ENCODE measurements at regions not wholly inside any gene's neighbourhood (a gene's known extent, or its start where the extent isn't known, plus 50 kb on each side); places are given as distances from the start of the nearest gene placed in this dataset.

- DNase-seq: no peak
These were observed 1939.7 kb downstream of the TP53TG3F start for GRCh38 chr16:35399133-35399532.

GRCh38 chr16:35404273-35404672 is 1944.9 kb downstream of the TP53TG3F start:
- DNase-seq: no peak

GRCh38 chr16:35405526-35405925 is 1946.1 kb downstream of the TP53TG3F start:
- no peak for DNase-seq

- no peak for DNase-seq
These were observed 1950.1 kb downstream of the TP53TG3F start for GRCh38 chr16:35409503-35409902.

GRCh38 chr16:35410438-35410837 is 1951.0 kb downstream of the TP53TG3F start:
- no peak for DNase-seq

- DNase-seq: no peak
These were observed 1951.7 kb downstream of the TP53TG3F start for GRCh38 chr16:35411156-35411555.

GRCh38 chr16:35414139-35414538 is 1954.7 kb downstream of the TP53TG3F start:
- no peak for DNase-seq

- no peak for DNase-seq
These were observed 1955.2 kb downstream of the TP53TG3F start for GRCh38 chr16:35414563-35414962.

GRCh38 chr16:35425270-35425669 is 1965.9 kb downstream of the TP53TG3F start:
- no peak for DNase-seq

- DNase-seq: peak in 1 of 2 donors; percentile 37
These were observed 1972.6 kb downstream of the TP53TG3F start for GRCh38 chr16:35431829-35432663.

GRCh38 chr16:35440875-35441274 is 1981.5 kb downstream of the TP53TG3F start:
- DNase-seq: no peak

GRCh38 chr16:35447010-35447558 is 1987.7 kb downstream of the TP53TG3F start:
- no peak for DNase-seq

GRCh38 chr16:35449663-35450062 is 1990.3 kb downstream of the TP53TG3F start:
- DNase-seq: no peak

GRCh38 chr16:35450648-35451047 is 1991.2 kb downstream of the TP53TG3F start:
- DNase-seq: no peak

GRCh38 chr16:35452471-35452870 is 1993.1 kb downstream of the TP53TG3F start:
- no peak for DNase-seq

- no peak for DNase-seq
These were observed 2003.9 kb downstream of the TP53TG3F start for GRCh38 chr16:35463358-35463757.

GRCh38 chr16:35480361-35480760 is 2020.9 kb downstream of the TP53TG3F start:
- no peak for DNase-seq

GRCh38 chr16:35480988-35481387 is 2021.6 kb downstream of the TP53TG3F start:
- no peak for DNase-seq

GRCh38 chr16:35485915-35486314 is 2026.5 kb downstream of the TP53TG3F start:
- no peak for DNase-seq

GRCh38 chr16:35492225-35492624 is 2032.8 kb downstream of the TP53TG3F start:
- DNase-seq: no peak

- DNase-seq: no peak
These were observed 2038.0 kb downstream of the TP53TG3F start for GRCh38 chr16:35497399-35497798.

- no peak for DNase-seq
These were observed 2046.8 kb downstream of the TP53TG3F start for GRCh38 chr16:35506018-35506897.

GRCh38 chr16:35506898-35507194 is 2047.4 kb downstream of the TP53TG3F start:
- DNase-seq: no peak

GRCh38 chr16:35510701-35511100 is 2051.3 kb downstream of the TP53TG3F start:
- no peak for DNase-seq

All from stimulated activated CD4-positive, alpha-beta T cell treated with anti-CD3 and anti-CD28 coated beads, Interleukin-2, amount 100 ng/mL, for 24 hours (primary cell).